H1 (cell line): ENCODE measurements at regions not wholly inside any gene's neighbourhood (a gene's known extent, or its start where the extent isn't known, plus 50 kb on each side); places are given as distances from the start of the nearest gene placed in this dataset.

Experiments used
- CTCF ChIA-PET: fragments of 300-600 bp; sonication (Branson Sonifier 250); formaldehyde crosslinking; loops from one replicate; lab custom pipeline; 2021; ENCODE audit not compliant: partially characterized antibody; lab: Charles Lee
- POLR2A ChIA-PET: fragments of 300-600 bp; sonication (Branson Sonifier 250); formaldehyde crosslinking; loops from one replicate; lab custom pipeline; 2021; ENCODE audit warnings: inconsistent platforms; ENCODE audit not compliant: partially characterized antibody; lab: Charles Lee
- DNase-seq, 2 experiments: peaks; one replicate each; pipeline versions ENCODE4 v3.0.0 to v3.0.0-alpha.2; 2010 to 2022; ENCODE audit warnings: low spot score in 2 of 2, low read depth in 1 of 2, mixed read lengths in 1 of 2
- FAIRE-seq: peaks from 2 replicates; lab custom pipeline; 2011; peaks lifted over from hg19 to GRCh38; lab: Jason Lieb, UNC
- H2AFZ ChIP-seq: 2 replicates; pipeline ENCODE4 v1.8.1; 2012; ENCODE audit warnings: low read length, inconsistent platforms
- H2AK5ac ChIP-seq: 2 replicates; pipeline ENCODE4 v1.6.1; 2013; ENCODE audit warnings: low read depth, low read length
- H2BK120ac ChIP-seq: replicated peaks from 2 replicates; pipeline ENCODE3; 2013; ENCODE audit warnings: low read depth, low read length, inconsistent platforms
- H2BK12ac ChIP-seq: 2 replicates; pipeline ENCODE4 v1.6.1; 2013; ENCODE audit warnings: low read depth, low read length
- H2BK15ac ChIP-seq: 2 replicates; pipeline ENCODE4 v1.6.1; 2013; ENCODE audit warnings: low read length
- H2BK20ac ChIP-seq: 2 replicates; pipeline ENCODE4 v1.6.1; 2013; ENCODE audit warnings: low read length
- H2BK5ac ChIP-seq: 2 replicates; pipeline ENCODE4 v1.6.1; 2013; ENCODE audit warnings: low read depth, low read length
- H3K14ac ChIP-seq: 2 replicates; pipeline ENCODE4 v1.6.1; 2013; ENCODE audit warnings: inconsistent platforms; ENCODE audit not compliant: insufficient read length
- H3K18ac ChIP-seq: 2 replicates; pipeline ENCODE4 v1.6.1; 2013; ENCODE audit warnings: low read length; ENCODE audit errors: extremely low read depth
- H3K23ac ChIP-seq: 2 replicates; pipeline ENCODE4 v1.6.1; 2013; ENCODE audit warnings: inconsistent platforms; ENCODE audit not compliant: insufficient read length
- H3K23me2 ChIP-seq: 2 replicates; pipeline ENCODE4 v1.6.1; 2013; ENCODE audit warnings: low read depth, low read length
- H3K27ac ChIP-seq: 2 replicates; pipeline ENCODE4 v1.6.1; 2011; ENCODE audit warnings: low read depth, low read length, inconsistent platforms
- H3K27me3 ChIP-seq, 4 experiments: replicated peaks in 1 of 4; 1 replicate in 1 of 4; 2 replicates in 3 of 4; pipeline versions ENCODE4 v1.6.1 to v1.8.1; 2011 to 2013; ENCODE audit warnings: low read length in 3 of 4, mild to moderate bottlenecking in 3 of 4, inconsistent platforms in 2 of 4, mixed read lengths in 2 of 4, moderate library complexity in 1 of 4; ENCODE audit not compliant: control insufficient read depth in 3 of 4, insufficient read depth in 3 of 4; ENCODE audit errors: extremely low read depth in 1 of 4
- H3K36me3 ChIP-seq, 4 experiments: 2 replicates each; pipeline versions ENCODE4 v1.6.1 to v1.8.1; 2011 to 2013; ENCODE audit warnings: mild to moderate bottlenecking in 4 of 4, low read length in 3 of 4, moderate library complexity in 2 of 4, control low read depth in 1 of 4, inconsistent platforms in 1 of 4; ENCODE audit not compliant: insufficient read depth in 4 of 4, control insufficient read depth in 2 of 4
- H3K4ac ChIP-seq: replicated peaks from 2 replicates; pipeline ENCODE3; 2013; ENCODE audit warnings: low read length, low read depth, mixed read lengths, inconsistent platforms; ENCODE audit not compliant: insufficient read length
- H3K4me1 ChIP-seq, 4 experiments: replicated peaks in 1 of 4; 1 replicate in 1 of 4; 2 replicates in 3 of 4; pipeline versions ENCODE4 v1.6.1 to v1.8.1; 2011 to 2013; ENCODE audit warnings: low read length in 3 of 4, inconsistent platforms in 2 of 4, mixed read lengths in 1 of 4; ENCODE audit not compliant: insufficient read depth in 4 of 4, control insufficient read depth in 3 of 4
- H3K4me2 ChIP-seq, 2 experiments: 2 replicates each; pipeline versions ENCODE4 v1.6.1 to v1.8.1; 2011 to 2013; ENCODE audit warnings: low read depth in 2 of 2, low read length in 2 of 2, control low read depth in 1 of 2, inconsistent platforms in 1 of 2, mild to moderate bottlenecking in 1 of 2; ENCODE audit not compliant: insufficient read depth in 1 of 2
- H3K4me3 ChIP-seq, 4 experiments: fragments of 200-600, 300-600 bp in 1 of 4; sonication (generic), shearing (Covaris generic), sonication (Bioruptor Twin) in 1 of 4; 2 replicates each; pipeline versions ENCODE4 v1.5.1 to v1.8.1; 2011 to 2016; ENCODE audit warnings: low read length in 4 of 4, low read depth in 3 of 4, control low read depth in 2 of 4, inconsistent platforms in 2 of 4, mild to moderate bottlenecking in 2 of 4, mixed read lengths in 1 of 4, moderate library complexity in 1 of 4; ENCODE audit not compliant: insufficient read depth in 2 of 4; ENCODE audit errors: extremely low read depth in 1 of 4
- H3K56ac ChIP-seq: replicated peaks from 2 replicates; pipeline ENCODE3; 2013; ENCODE audit warnings: low read depth, mild to moderate bottlenecking, mixed read lengths, low read length, inconsistent platforms; ENCODE audit not compliant: insufficient read length
- H3K79me1 ChIP-seq: 2 replicates; pipeline ENCODE4 v1.6.1; 2013; ENCODE audit warnings: low read depth, low read length, control low read depth
- H3K79me2 ChIP-seq, 2 experiments: 2 replicates each; pipeline versions ENCODE4 v1.6.1 to v1.8.1; 2012 to 2013; ENCODE audit warnings: low read length in 2 of 2, mild to moderate bottlenecking in 2 of 2, inconsistent platforms in 1 of 2; ENCODE audit not compliant: insufficient read depth in 2 of 2, control insufficient read depth in 1 of 2
- H3K9ac ChIP-seq, 4 experiments: replicated peaks in 1 of 4; 1 replicate in 1 of 4; 2 replicates in 3 of 4; pipeline versions ENCODE4 v1.6.1 to v1.8.1; 2011 to 2013; ENCODE audit warnings: low read depth in 3 of 4, low read length in 3 of 4, control low read depth in 2 of 4, mild to moderate bottlenecking in 2 of 4, moderate library complexity in 2 of 4, inconsistent platforms in 1 of 4; ENCODE audit errors: extremely low read depth in 1 of 4
- H3K9me3 ChIP-seq, 2 experiments: 2 replicates each; pipeline versions ENCODE4 v1.6.1 to v1.8.1; 2012 to 2013; ENCODE audit warnings: mild to moderate bottlenecking in 2 of 2, moderate library complexity in 2 of 2, control low read depth in 1 of 2, inconsistent platforms in 1 of 2, low read depth in 1 of 2, low read length in 1 of 2, mixed read lengths in 1 of 2; ENCODE audit not compliant: insufficient read depth in 2 of 2
- H4K20me1 ChIP-seq, 2 experiments: replicated peaks in 1 of 2; 2 replicates each; pipeline versions ENCODE3 to v1.8.1; 2011 to 2013; ENCODE audit warnings: inconsistent platforms in 2 of 2, low read length in 2 of 2, mild to moderate bottlenecking in 1 of 2; ENCODE audit not compliant: insufficient read depth in 2 of 2, control insufficient read depth in 1 of 2
- H4K5ac ChIP-seq: 2 replicates; pipeline ENCODE4 v1.6.1; 2013; ENCODE audit warnings: low read length, low read depth, mixed read lengths, inconsistent platforms; ENCODE audit not compliant: insufficient read length
- H4K8ac ChIP-seq: 2 replicates; pipeline ENCODE4 v1.8.0; 2013; ENCODE audit warnings: mild to moderate bottlenecking, moderate library complexity, low read length, inconsistent platforms; ENCODE audit not compliant: insufficient read depth; ENCODE audit errors: extremely low read depth
- H4K91ac ChIP-seq: replicated peaks from 2 replicates; pipeline ENCODE3; 2013; ENCODE audit warnings: low read length, mixed read lengths, inconsistent platforms; ENCODE audit not compliant: insufficient read length
- EP300 ChIP-seq, 2 experiments: IDR thresholded peaks; 1 replicate in 1 of 2; 2 replicates in 1 of 2; pipeline ENCODE4 v1.6.1; 2011 to 2012; ENCODE audit warnings: low read depth in 2 of 2, low read length in 2 of 2, mild to moderate bottlenecking in 2 of 2, borderline replicate concordance in 1 of 2, inconsistent platforms in 1 of 2, moderate library complexity in 1 of 2
- JUND ChIP-seq: IDR thresholded peaks from 2 replicates; pipeline ENCODE4 v1.6.1; 2011; ENCODE audit warnings: mild to moderate bottlenecking, improper control_type of control experiment, low read length
- SP1 ChIP-seq: IDR thresholded peaks from 2 replicates; pipeline ENCODE4 v1.6.1; 2011; ENCODE audit warnings: low read depth, low read length
- TBP ChIP-seq: IDR thresholded peaks from 2 replicates; pipeline ENCODE4 v1.6.1; 2011; ENCODE audit warnings: low read depth, low read length, improper control_type of control experiment
- TCF12 ChIP-seq: IDR thresholded peaks from 2 replicates; pipeline ENCODE4 v1.6.1; 2011; ENCODE audit warnings: low read depth, mild to moderate bottlenecking, low read length
- ZNF274 ChIP-seq: IDR thresholded peaks from 2 replicates; pipeline ENCODE4 v1.7.0; 2012; ENCODE audit warnings: low read length, borderline replicate concordance; ENCODE audit errors: extremely low read depth
- WGBS, 2 experiments: shearing (Covaris generic) in 1 of 2; methylation state at CpG; one replicate each; pipeline versions ENCODE4 v1.1.6 to v1.1.7; 2013 to 2015; ENCODE audit warnings: low lambda C conversion rate in 2 of 2, mixed read lengths in 2 of 2, inconsistent platforms in 1 of 2, low coverage in 1 of 2, missing lambda C conversion rate in 1 of 2; ENCODE audit not compliant: insufficient replicate concordance in 2 of 2, insufficient coverage in 1 of 2, insufficient read length in 1 of 2; ENCODE audit errors: extremely low coverage in 1 of 2, missing lambda C conversion rate in 1 of 2; 5-methylcytosine and 5-hydroxymethylcytosine counted together

- Histone ChIP-seq H2BK5ac (no peak overlapping the region), H3K4me3 (no peak overlapping the region), H3K79me2 (no peaks in the 10 kb centered on the region), H2AK5ac (no peak overlapping the region)
- TF ChIP-seq TBP (no peak), TCF12 (no peak), EP300 (IDR thresholded peaks at IDR 0.05; ENCODE audit: borderline replicate concordance in 1 of 2, low read depth in 2 of 2, low read length in 2 of 2) (no peak), SP1 (no peak), JUND (no peak), ZNF274 (no peak)
- TF ChIP-seq, all 59 proteins: peak for 0
- CTCF ChIA-PET: interaction anchor here (0.5 to 1.3 kb wide), 2 partner anchors 8 to 23 kb away, joined by 3 to 4 read pairs; no protein-coding TSS in a partner anchor
- no peak overlapping the region for H3K27ac ChIP-seq
- no peak overlapping the region for H3K18ac ChIP-seq
- 90% methylated on average over 2 of the region's 2 CpGs; no CpG with 5 or more reads in 1 of the 2 experiments for WGBS, 2 experiments
- H3K14ac ChIP-seq: no peak overlapping the region
- no peak overlapping the region for H3K4ac ChIP-seq
- no peak overlapping the region for H2BK12ac ChIP-seq
- DNase-seq (no peak), FAIRE-seq (no peak)
- H3K79me1 ChIP-seq: no peaks in the 10 kb centered on the region
- no peaks in the 10 kb centered on the region for H3K36me3 ChIP-seq
- no peak overlapping the region for H4K91ac ChIP-seq
- no peak overlapping the region for H4K5ac ChIP-seq
- H3K9me3 ChIP-seq: no peaks in the 10 kb centered on the region
- H3K27me3 ChIP-seq: no peaks in the 10 kb centered on the region
- no peak overlapping the region for H2BK20ac ChIP-seq
- no peak overlapping the region for H2AFZ ChIP-seq
- H4K8ac ChIP-seq: no peak overlapping the region
- no peaks in the 10 kb centered on the region for H4K20me1 ChIP-seq
- no peak overlapping the region for H2BK15ac ChIP-seq
- H3K23me2 ChIP-seq: no peaks in the 10 kb centered on the region
- H3K9ac ChIP-seq: no peak overlapping the region
- no peak overlapping the region for H3K56ac ChIP-seq
- POLR2A ChIA-PET: no interaction called here
- no peak overlapping the region for H2BK120ac ChIP-seq
- peaks cover 3 to 7% (median 4%) of the 10 kb centered on the region in 4 experiments; a peak in 4 of 7 replicates for H3K4me1 ChIP-seq
- H3K23ac ChIP-seq: no peak overlapping the region
- no peak overlapping the region for H3K4me2 ChIP-seq
Observed at GRCh38 chr2:180128861-180129260, 121.8 kb upstream of the CWC22 start.
